HL-60 (cell line): ENCODE measurements at regions not wholly inside any gene's neighbourhood (a gene's known extent, or its start where the extent isn't known, plus 50 kb on each side); places are given as distances from the start of the nearest gene placed in this dataset.

ENCODE experiments used
- TF ChIP-seq, protein P1 (sequence below): IDR thresholded peaks from 2 replicates; pipeline ENCODE4 v1.6.1; 2012; ENCODE audit warnings: low read depth; ENCODE audit not compliant: insufficient replicate concordance
- TF ChIP-seq, protein P2 (sequence below): IDR thresholded peaks from one replicate; pipeline ENCODE4 v1.5.1; 2011; ENCODE audit warnings: low read length, control low read depth, inconsistent platforms; ENCODE audit not compliant: insufficient read depth

DNA sequence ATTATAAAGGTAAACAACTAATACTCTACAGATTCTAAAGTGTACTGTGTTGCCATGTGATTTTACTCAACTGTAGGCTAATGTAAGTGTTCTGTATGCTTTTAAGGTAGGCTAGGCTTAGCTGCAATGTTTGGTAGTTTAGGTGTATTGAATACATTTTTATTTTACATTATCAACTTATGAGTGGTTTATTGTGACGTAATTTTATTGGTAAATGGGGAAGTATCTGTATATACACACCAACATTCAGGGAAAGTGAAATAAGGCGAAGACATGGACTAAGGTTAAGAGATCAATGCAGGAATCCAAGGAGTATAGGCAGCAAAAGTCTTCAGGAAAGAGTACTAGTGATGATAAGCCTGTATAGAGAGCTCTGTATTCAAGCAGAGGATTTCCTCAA, 365.8 kb upstream of the MGAT4C start:
- TF ChIP-seq, protein P1, sequence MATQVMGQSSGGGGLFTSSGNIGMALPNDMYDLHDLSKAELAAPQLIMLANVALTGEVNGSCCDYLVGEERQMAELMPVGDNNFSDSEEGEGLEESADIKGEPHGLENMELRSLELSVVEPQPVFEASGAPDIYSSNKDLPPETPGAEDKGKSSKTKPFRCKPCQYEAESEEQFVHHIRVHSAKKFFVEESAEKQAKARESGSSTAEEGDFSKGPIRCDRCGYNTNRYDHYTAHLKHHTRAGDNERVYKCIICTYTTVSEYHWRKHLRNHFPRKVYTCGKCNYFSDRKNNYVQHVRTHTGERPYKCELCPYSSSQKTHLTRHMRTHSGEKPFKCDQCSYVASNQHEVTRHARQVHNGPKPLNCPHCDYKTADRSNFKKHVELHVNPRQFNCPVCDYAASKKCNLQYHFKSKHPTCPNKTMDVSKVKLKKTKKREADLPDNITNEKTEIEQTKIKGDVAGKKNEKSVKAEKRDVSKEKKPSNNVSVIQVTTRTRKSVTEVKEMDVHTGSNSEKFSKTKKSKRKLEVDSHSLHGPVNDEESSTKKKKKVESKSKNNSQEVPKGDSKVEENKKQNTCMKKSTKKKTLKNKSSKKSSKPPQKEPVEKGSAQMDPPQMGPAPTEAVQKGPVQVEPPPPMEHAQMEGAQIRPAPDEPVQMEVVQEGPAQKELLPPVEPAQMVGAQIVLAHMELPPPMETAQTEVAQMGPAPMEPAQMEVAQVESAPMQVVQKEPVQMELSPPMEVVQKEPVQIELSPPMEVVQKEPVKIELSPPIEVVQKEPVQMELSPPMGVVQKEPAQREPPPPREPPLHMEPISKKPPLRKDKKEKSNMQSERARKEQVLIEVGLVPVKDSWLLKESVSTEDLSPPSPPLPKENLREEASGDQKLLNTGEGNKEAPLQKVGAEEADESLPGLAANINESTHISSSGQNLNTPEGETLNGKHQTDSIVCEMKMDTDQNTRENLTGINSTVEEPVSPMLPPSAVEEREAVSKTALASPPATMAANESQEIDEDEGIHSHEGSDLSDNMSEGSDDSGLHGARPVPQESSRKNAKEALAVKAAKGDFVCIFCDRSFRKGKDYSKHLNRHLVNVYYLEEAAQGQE = no peak
- TF ChIP-seq, protein P2, sequence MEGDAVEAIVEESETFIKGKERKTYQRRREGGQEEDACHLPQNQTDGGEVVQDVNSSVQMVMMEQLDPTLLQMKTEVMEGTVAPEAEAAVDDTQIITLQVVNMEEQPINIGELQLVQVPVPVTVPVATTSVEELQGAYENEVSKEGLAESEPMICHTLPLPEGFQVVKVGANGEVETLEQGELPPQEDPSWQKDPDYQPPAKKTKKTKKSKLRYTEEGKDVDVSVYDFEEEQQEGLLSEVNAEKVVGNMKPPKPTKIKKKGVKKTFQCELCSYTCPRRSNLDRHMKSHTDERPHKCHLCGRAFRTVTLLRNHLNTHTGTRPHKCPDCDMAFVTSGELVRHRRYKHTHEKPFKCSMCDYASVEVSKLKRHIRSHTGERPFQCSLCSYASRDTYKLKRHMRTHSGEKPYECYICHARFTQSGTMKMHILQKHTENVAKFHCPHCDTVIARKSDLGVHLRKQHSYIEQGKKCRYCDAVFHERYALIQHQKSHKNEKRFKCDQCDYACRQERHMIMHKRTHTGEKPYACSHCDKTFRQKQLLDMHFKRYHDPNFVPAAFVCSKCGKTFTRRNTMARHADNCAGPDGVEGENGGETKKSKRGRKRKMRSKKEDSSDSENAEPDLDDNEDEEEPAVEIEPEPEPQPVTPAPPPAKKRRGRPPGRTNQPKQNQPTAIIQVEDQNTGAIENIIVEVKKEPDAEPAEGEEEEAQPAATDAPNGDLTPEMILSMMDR = no peak
